Mesenchymal stem cell (in vitro differentiated cells and primary cell): ENCODE measurements at regions not wholly inside any gene's neighbourhood (a gene's known extent, or its start where the extent isn't known, plus 50 kb on each side); places are given as distances from the start of the nearest gene placed in this dataset.

Experiments used
- DNase-seq: peaks from one replicate; pipeline ENCODE4 v3.0.0-alpha.2; 2013
- H2AFZ ChIP-seq: one replicate; pipeline ENCODE4 v1.6.1; 2013; ENCODE audit warnings: low read depth, mild to moderate bottlenecking, control low read depth, inconsistent platforms, low read length, moderate library complexity
- H2AK5ac ChIP-seq: 2 replicates; pipeline ENCODE4 v1.6.1; 2013; ENCODE audit warnings: low read length, moderate library complexity, mild to moderate bottlenecking, inconsistent platforms; ENCODE audit not compliant: severe bottlenecking
- H2BK120ac ChIP-seq: one replicate; pipeline ENCODE4 v1.6.1; 2013; ENCODE audit warnings: low read depth, mild to moderate bottlenecking, inconsistent platforms, low read length, moderate library complexity
- H2BK12ac ChIP-seq, 2 experiments: one replicate each; pipeline ENCODE4 v1.6.1; 2013; ENCODE audit warnings: inconsistent platforms in 2 of 2, low read length in 2 of 2, mild to moderate bottlenecking in 2 of 2, moderate library complexity in 2 of 2, control low read depth in 1 of 2
- H2BK15ac ChIP-seq: one replicate; pipeline ENCODE4 v1.6.1; 2013; ENCODE audit warnings: mild to moderate bottlenecking, low read depth, inconsistent platforms; ENCODE audit not compliant: poor library complexity, severe bottlenecking
- H2BK5ac ChIP-seq: 2 replicates; pipeline ENCODE4 v1.6.1; 2013; ENCODE audit warnings: low read depth, mild to moderate bottlenecking, low read length, control low read depth, inconsistent platforms; ENCODE audit not compliant: poor library complexity, severe bottlenecking
- H3K14ac ChIP-seq, 2 experiments: one replicate each; pipeline ENCODE4 v1.6.1; 2013; ENCODE audit warnings: inconsistent platforms in 2 of 2, low read length in 2 of 2, control low read depth in 1 of 2, mild to moderate bottlenecking in 1 of 2, moderate library complexity in 1 of 2
- H3K18ac ChIP-seq, 2 experiments: one replicate each; pipeline ENCODE4 v1.6.1; 2013; ENCODE audit warnings: inconsistent platforms in 2 of 2, low read length in 2 of 2, control low read depth in 1 of 2, low read depth in 1 of 2, mild to moderate bottlenecking in 1 of 2
- H3K23ac ChIP-seq, 2 experiments: one replicate each; pipeline ENCODE4 v1.6.1; 2013; ENCODE audit warnings: inconsistent platforms in 2 of 2, low read length in 2 of 2, mild to moderate bottlenecking in 2 of 2, moderate library complexity in 2 of 2, control low read depth in 1 of 2
- H3K27ac ChIP-seq: 2 replicates; pipeline ENCODE4 v1.5.1; 2013; ENCODE audit warnings: mild to moderate bottlenecking, moderate library complexity, low read length, control low read depth, inconsistent platforms; ENCODE audit not compliant: poor library complexity, severe bottlenecking
- H3K27me3 ChIP-seq, 2 experiments: 2 replicates each; pipeline versions ENCODE4 v1.6.1 to v1.7.0; 2013; ENCODE audit warnings: low read length in 2 of 2, mild to moderate bottlenecking in 2 of 2, moderate library complexity in 2 of 2, control low read depth in 1 of 2, inconsistent platforms in 1 of 2; ENCODE audit not compliant: control insufficient read depth in 1 of 2, insufficient read depth in 1 of 2
- H3K36me3 ChIP-seq, 2 experiments: 2 replicates each; pipeline versions ENCODE4 v1.6.1 to v1.7.0; 2013; ENCODE audit warnings: low read length in 2 of 2, control low read depth in 1 of 2, inconsistent platforms in 1 of 2, low read depth in 1 of 2, mild to moderate bottlenecking in 1 of 2; ENCODE audit not compliant: insufficient read depth in 2 of 2, control insufficient read depth in 1 of 2
- H3K4ac ChIP-seq, 2 experiments: one replicate each; pipeline ENCODE4 v1.6.1; 2013; ENCODE audit warnings: inconsistent platforms in 2 of 2, low read length in 2 of 2, mild to moderate bottlenecking in 2 of 2, moderate library complexity in 2 of 2, control low read depth in 1 of 2, low read depth in 1 of 2
- H3K4me1 ChIP-seq: 2 replicates; pipeline ENCODE4 v1.6.1; 2013; ENCODE audit warnings: low read depth, low read length, control low read depth; ENCODE audit not compliant: control insufficient read depth, insufficient read depth
- H3K4me2 ChIP-seq: 2 replicates; pipeline ENCODE4 v1.6.1; 2013; ENCODE audit warnings: low read length, mild to moderate bottlenecking, inconsistent platforms; ENCODE audit not compliant: poor library complexity, severe bottlenecking
- H3K4me3 ChIP-seq, 2 experiments: 2 replicates each; pipeline versions ENCODE4 v1.5.1 to v1.7.0; 2013; ENCODE audit warnings: low read length in 2 of 2, mild to moderate bottlenecking in 2 of 2, control low read depth in 1 of 2, low read depth in 1 of 2; ENCODE audit not compliant: insufficient read depth in 1 of 2
- H3K79me1 ChIP-seq: replicated peaks from 2 replicates; pipeline ENCODE4 v1.6.1; 2013; ENCODE audit warnings: mild to moderate bottlenecking, control low read depth, low read length, inconsistent platforms; ENCODE audit not compliant: poor library complexity, severe bottlenecking
- H3K9ac ChIP-seq: 2 replicates; pipeline ENCODE4 v1.7.0; 2013; ENCODE audit warnings: mild to moderate bottlenecking, low read length, moderate library complexity
- H3K9me3 ChIP-seq: 2 replicates; pipeline ENCODE4 v1.7.0; 2013; ENCODE audit warnings: mild to moderate bottlenecking, low read length; ENCODE audit not compliant: control insufficient read depth
- H4K8ac ChIP-seq: one replicate; pipeline ENCODE4 v1.6.1; 2013; ENCODE audit warnings: inconsistent platforms, mild to moderate bottlenecking, low read length, moderate library complexity
- H4K91ac ChIP-seq: one replicate; pipeline ENCODE4 v1.6.1; 2013; ENCODE audit warnings: mild to moderate bottlenecking, low read length, inconsistent platforms
- WGBS: methylation state at CpG from one replicate; pipeline ENCODE4 v1.1.7; 2013; ENCODE audit warnings: mixed read lengths; 5-methylcytosine and 5-hydroxymethylcytosine counted together

GRCh38 chr7:25626451-25627131, 398.3 kb upstream of the NPVF start:
- Histone ChIP-seq H2AFZ (no peak overlapping the region), H3K4ac (no peak overlapping the region), H3K36me3 (no peaks in the 10 kb centered on the region), H3K14ac (no peak overlapping the region), H2BK120ac (no peak overlapping the region), H2BK15ac (no peak overlapping the region), H3K27ac (no peak overlapping the region), H3K23ac (no peak overlapping the region), H4K91ac (no peak overlapping the region), H3K79me1 (no peaks in the 10 kb centered on the region), H4K8ac (no peak overlapping the region), H3K4me1 (peaks cover 2% of the 10 kb centered on the region), H3K4me2 (no peak overlapping the region), H3K9me3 (no peaks in the 10 kb centered on the region), H2BK12ac (no peak overlapping the region), H3K18ac (no peak overlapping the region), H2BK5ac (no peak overlapping the region), H2AK5ac (no peak overlapping the region), H3K27me3 (no peaks in the 10 kb centered on the region), H3K4me3 (no peak overlapping the region), H3K9ac (no peak overlapping the region)
- no peak for DNase-seq
- 53% methylated on average over 4 of the region's 4 CpGs for WGBS

- no peak overlapping the region for H2BK12ac ChIP-seq
- no peak overlapping the region for H4K8ac ChIP-seq
- H3K9me3 ChIP-seq: no peaks in the 10 kb centered on the region
- H3K4me3 ChIP-seq: no peak overlapping the region
- no peak overlapping the region for H3K9ac ChIP-seq
- no peak overlapping the region for H2BK120ac ChIP-seq
- no peaks in the 10 kb centered on the region for H3K36me3 ChIP-seq
- no peak overlapping the region for H2BK5ac ChIP-seq
- no peaks in the 10 kb centered on the region for H3K4me1 ChIP-seq
- H2AFZ ChIP-seq: no peak overlapping the region
- no peak overlapping the region for H4K91ac ChIP-seq
- no peak overlapping the region for H3K23ac ChIP-seq
- no peak overlapping the region for H3K27ac ChIP-seq
- WGBS: 77% methylated on average over 3 of the region's 3 CpGs
- no peak overlapping the region for H3K4me2 ChIP-seq
- no peak overlapping the region for H2AK5ac ChIP-seq
- H3K79me1 ChIP-seq: no peaks in the 10 kb centered on the region
- no peak overlapping the region for H3K14ac ChIP-seq
- no peak overlapping the region for H2BK15ac ChIP-seq
- no peaks in the 10 kb centered on the region for H3K27me3 ChIP-seq
- DNase-seq: no peak
- H3K18ac ChIP-seq: no peak overlapping the region
- no peak overlapping the region for H3K4ac ChIP-seq
Observed at GRCh38 chr7:25628446-25628845, 400.2 kb upstream of the NPVF start.

GRCh38 chr7:25632616-25633015, 404.3 kb upstream of the NPVF start:
- no peak overlapping the region for H2BK15ac ChIP-seq
- no peaks in the 10 kb centered on the region for H3K36me3 ChIP-seq
- no peak overlapping the region for H3K9ac ChIP-seq
- no peak overlapping the region for H4K8ac ChIP-seq
- no peak overlapping the region for H3K14ac ChIP-seq
- no peak overlapping the region for H3K4ac ChIP-seq
- no peak overlapping the region for H3K4me2 ChIP-seq
- no peak overlapping the region for H2AK5ac ChIP-seq
- H2AFZ ChIP-seq: no peak overlapping the region
- no peaks in the 10 kb centered on the region for H3K79me1 ChIP-seq
- no peak overlapping the region for H3K18ac ChIP-seq
- no peak overlapping the region for H2BK5ac ChIP-seq
- WGBS: 60% methylated on average over 1 of the region's 5 CpGs
- H3K4me3 ChIP-seq: no peak overlapping the region
- no peak overlapping the region for H2BK12ac ChIP-seq
- no peak overlapping the region for H2BK120ac ChIP-seq
- DNase-seq: no peak
- H3K27me3 ChIP-seq: no peaks in the 10 kb centered on the region
- H4K91ac ChIP-seq: no peak overlapping the region
- H3K23ac ChIP-seq: no peak overlapping the region
- no peaks in the 10 kb centered on the region for H3K9me3 ChIP-seq
- H3K4me1 ChIP-seq: no peaks in the 10 kb centered on the region
- no peak overlapping the region for H3K27ac ChIP-seq

GRCh38 chr7:25633426-25634036, 405.2 kb upstream of the NPVF start:
- Histone ChIP-seq H3K27ac (no peak overlapping the region), H2BK15ac (no peak overlapping the region), H2AFZ (no peak overlapping the region), H3K4me2 (no peak overlapping the region), H3K4ac (no peak overlapping the region), H3K36me3 (no peaks in the 10 kb centered on the region), H3K14ac (no peak overlapping the region), H3K27me3 (no peaks in the 10 kb centered on the region), H3K4me3 (no peak overlapping the region), H3K79me1 (no peaks in the 10 kb centered on the region), H3K23ac (no peak overlapping the region), H4K91ac (no peak overlapping the region), H2BK5ac (no peak overlapping the region), H3K9me3 (no peaks in the 10 kb centered on the region), H2BK12ac (no peak overlapping the region), H2AK5ac (no peak overlapping the region), H3K18ac (no peak overlapping the region), H4K8ac (no peak overlapping the region), H3K4me1 (no peaks in the 10 kb centered on the region), H3K9ac (no peak overlapping the region), H2BK120ac (no peak overlapping the region)
- DNase-seq: no peak
- 23% methylated on average over 3 of the region's 3 CpGs for WGBS
